K562 (cell line): ENCODE measurements at regions not wholly inside any gene's neighbourhood (a gene's known extent, or its start where the extent isn't known, plus 50 kb on each side); places are given as distances from the start of the nearest gene placed in this dataset.

Source experiments
- ATAC-seq: fragments of 200-7000 bp; cut with Tn5 transposase; 3 replicates; pipeline ENCODE4 v1.9.1; 2020; ENCODE audit warnings: moderate library complexity
- BruUV-seq: library from RNA; stranded (reverse); fragments of 400-500 nt; replicated peaks from 2 replicates; lab custom pipeline; 2021; lab: Mats Ljungman, UMichigan
- CTCF ChIA-PET: fragments of 300-600 bp; formaldehyde crosslinking; extraction: SDS; loops from one replicate; lab custom pipeline; 2021; ENCODE audit warnings: low intra/inter-chr PET ratio; lab: Yijun Ruan, JAX
- POLR2A ChIA-PET: fragments of 300-600, 350-650 bp; sonication (Branson Sonifier 250); formaldehyde crosslinking; extraction: SDS; loops from one replicate; lab custom pipeline; 2021; ENCODE audit warnings: antibody characterized with exemption, inconsistent platforms; lab: Yijun Ruan, JAX
- DNase-seq, 4 experiments: peaks; one replicate each; pipeline versions ENCODE4 v3.0.0 to v3.0.0-alpha.2; 2011 to 2018; ENCODE audit warnings: low spot score in 3 of 4, mixed read lengths in 3 of 4; ENCODE audit errors: extremely low read depth in 1 of 4
- FAIRE-seq: peaks from 2 replicates; lab custom pipeline; 2011; peaks lifted over from hg19 to GRCh38; lab: Jason Lieb, UNC
- H2AFZ ChIP-seq: 2 replicates; pipeline ENCODE4 v1.6.0; 2011; ENCODE audit warnings: low read depth, low read length, control low read depth, inconsistent platforms
- H3K27ac ChIP-seq: fragments of 200-600 bp; 3 replicates; pipeline ENCODE4 v1.8.0; 2011; ENCODE audit warnings: low read depth, mild to moderate bottlenecking, control low read depth, inconsistent platforms, low read length, moderate library complexity, mixed read lengths; ENCODE audit errors: extremely low read depth
- H3K27me3 ChIP-seq, 2 experiments: fragments of 300-600 bp in 1 of 2; 2 replicates in 1 of 2; 3 replicates in 1 of 2; pipeline versions ENCODE4 v1.6.0 to v1.8.0; 2011; ENCODE audit warnings: inconsistent platforms in 2 of 2, low read length in 2 of 2, mild to moderate bottlenecking in 1 of 2, mixed read lengths in 1 of 2, moderate library complexity in 1 of 2; ENCODE audit not compliant: control insufficient read depth in 2 of 2, insufficient read depth in 2 of 2
- H3K36me3 ChIP-seq: fragments of 300-600 bp; 3 replicates; pipeline ENCODE4 v1.8.0; 2011; ENCODE audit warnings: mild to moderate bottlenecking, low read length, inconsistent platforms; ENCODE audit not compliant: control insufficient read depth, insufficient read depth
- H3K4me1 ChIP-seq, 2 experiments: fragments of 200-600 bp in 1 of 2; replicated peaks in 1 of 2; 2 replicates in 1 of 2; 3 replicates in 1 of 2; pipeline versions ENCODE4 v1.5.1 to v1.8.0; 2011; ENCODE audit warnings: inconsistent platforms in 2 of 2, low read length in 2 of 2, mild to moderate bottlenecking in 1 of 2, mixed read lengths in 1 of 2, moderate library complexity in 1 of 2; ENCODE audit not compliant: control insufficient read depth in 2 of 2, insufficient read depth in 2 of 2
- H3K4me2 ChIP-seq: 2 replicates; pipeline ENCODE4 v1.6.1; 2011; ENCODE audit warnings: low read length, control low read depth, inconsistent platforms, mixed read lengths; ENCODE audit not compliant: insufficient read depth
- H3K4me3 ChIP-seq: fragments of 200-600 bp; sonication (generic), shearing (Covaris generic); 2 replicates; pipeline ENCODE4 v1.5.1; 2016; ENCODE audit warnings: control low read depth, inconsistent platforms
- H3K79me2 ChIP-seq: fragments of 200-600 bp; 3 replicates; pipeline ENCODE4 v1.8.0; 2011; ENCODE audit warnings: low read length, inconsistent platforms; ENCODE audit not compliant: control insufficient read depth, insufficient read depth
- H3K9ac ChIP-seq, 2 experiments: 2 replicates each; pipeline versions ENCODE4 v1.6.0 to v1.6.1; 2011; ENCODE audit warnings: low read depth in 2 of 2, low read length in 2 of 2, control low read depth in 1 of 2, inconsistent platforms in 1 of 2, mild to moderate bottlenecking in 1 of 2, mixed read lengths in 1 of 2; ENCODE audit not compliant: insufficient read depth in 1 of 2
- H3K9me1 ChIP-seq: one replicate; pipeline ENCODE4 v1.6.0; 2011; ENCODE audit warnings: inconsistent platforms, mild to moderate bottlenecking, low read length, moderate library complexity; ENCODE audit not compliant: control insufficient read depth, insufficient read depth
- H3K9me3 ChIP-seq: replicated peaks from 2 replicates; pipeline ENCODE4 v1.5.1; 2011; ENCODE audit warnings: low read depth, low read length, inconsistent platforms; ENCODE audit not compliant: control insufficient read depth, insufficient read depth
- H4K20me1 ChIP-seq: replicated peaks from 2 replicates; pipeline ENCODE4 v1.6.1; 2011; ENCODE audit warnings: low read length, inconsistent platforms, mixed read lengths; ENCODE audit not compliant: control insufficient read depth, insufficient read depth
- BRCA1 ChIP-seq, 2 experiments: fragments of 450-650 bp in 1 of 2; sonication (generic) in 1 of 2; formaldehyde crosslinking in 1 of 2; IDR thresholded peaks; 2 replicates each; pipeline versions ENCODE4 v1.5.0 to v1.6.1; 2017 to 2020; ENCODE audit warnings: mild to moderate bottlenecking in 1 of 2, missing genetic modification reagents in 1 of 2
- JUND ChIP-seq, 2 experiments: IDR thresholded peaks; 2 replicates in 1 of 2; 3 replicates in 1 of 2; pipeline ENCODE4 v1.6.1; 2011; ENCODE audit warnings: borderline replicate concordance in 2 of 2, low read depth in 2 of 2, low read length in 2 of 2, improper control_type of control experiment in 1 of 2, missing biosample characterization in 1 of 2, missing genetic modification characterization in 1 of 2, missing genetic modification reagents in 1 of 2
- NCOA4 ChIP-seq: fragments of 450-650 bp; IDR thresholded peaks from 2 replicates; pipeline ENCODE4 v1.6.1; 2018; ENCODE audit warnings: mild to moderate bottlenecking; ENCODE audit not compliant: partially characterized antibody
- NR2C2 ChIP-seq, 2 experiments: fragments of 200-800 bp in 1 of 2; sonication (Bioruptor generic) in 1 of 2; sonication (generic) in 1 of 2; formaldehyde crosslinking in 1 of 2; IDR thresholded peaks; 2 replicates each; pipeline versions ENCODE4 v1.6.1 to v1.8.0; 2016 to 2022; ENCODE audit warnings: mild to moderate bottlenecking in 1 of 2, missing compliant biosample characterization in 1 of 2, missing genetic modification characterization in 1 of 2, missing genetic modification reagents in 1 of 2
- POLR2H ChIP-seq: IDR thresholded peaks from 2 replicates; pipeline ENCODE4 v1.6.1; 2016; ENCODE audit warnings: missing genetic modification characterization, low read depth, mild to moderate bottlenecking, control low read depth, missing compliant biosample characterization, moderate library complexity
- PYGO2 ChIP-seq: fragments of 450-650 bp; IDR thresholded peaks from 2 replicates; pipeline ENCODE4 v1.6.1; 2016; ENCODE audit warnings: mild to moderate bottlenecking, missing genetic modification characterization, moderate library complexity, missing compliant biosample characterization
- TAF7 ChIP-seq: fragments of 450-650 bp; IDR thresholded peaks from 2 replicates; pipeline ENCODE4 v1.6.1; 2016; ENCODE audit warnings: missing genetic modification characterization, missing compliant biosample characterization
- TBP ChIP-seq: optimal IDR thresholded peaks from 2 replicates; pipeline ENCODE3; 2011; ENCODE audit warnings: low read depth, low read length, improper control_type of control experiment
- TEAD1 ChIP-seq, 2 experiments: fragments of 450-650 bp in 1 of 2; sonication (generic) in 1 of 2; formaldehyde crosslinking; IDR thresholded peaks; 2 replicates each; pipeline versions ENCODE4 v1.4.0 to v1.8.0; 2020 to 2022; ENCODE audit warnings: mild to moderate bottlenecking in 2 of 2, missing genetic modification reagents in 1 of 2
- ZNF444 ChIP-seq: fragments of 250-450 bp; sonication (Bioruptor Pico); IDR thresholded peaks from 2 replicates; pipeline ENCODE4 v1.4.0; 2020; ENCODE audit warnings: mild to moderate bottlenecking, moderate library complexity
- ZNF584 ChIP-seq: fragments of 200-800 bp; sonication (Bioruptor generic); IDR thresholded peaks from 2 replicates; pipeline ENCODE4 v1.6.1; 2016; ENCODE audit warnings: low read depth, mild to moderate bottlenecking, missing genetic modification characterization, missing compliant biosample characterization
- ZNF778 ChIP-seq: fragments of 450-650 bp; formaldehyde crosslinking; IDR thresholded peaks from 2 replicates; pipeline ENCODE4 v1.4.0; 2020; ENCODE audit warnings: mild to moderate bottlenecking, moderate library complexity
- WGBS: fragments of 100-300 bp; shearing (Covaris generic); methylation state at CpG from one replicate; pipeline ENCODE4 v1.1.6; 2016; ENCODE audit warnings: low coverage, mixed read lengths; ENCODE audit not compliant: insufficient coverage; ENCODE audit errors: missing lambda C conversion rate; 5-methylcytosine and 5-hydroxymethylcytosine counted together
- in situ Hi-C: fragments of 300-500 bp; cut with MboI; formaldehyde crosslinking; loops from 4 replicates; pipeline ENCODE4 v1.15.0; 2018; ENCODE audit warnings: inconsistent platforms, mixed read lengths
- intact Hi-C: fragments of 100-400 bp; cut with micrococcal nuclease; formaldehyde crosslinking; loops from 2 replicates; pipeline ENCODE4 v1.14.2; 2022

GRCh38 chr5:175286981-175287380, 157.0 kb downstream of the DRD1 start:
- no peak overlapping the region for H3K4me2 ChIP-seq
- H3K36me3 ChIP-seq = no peaks in the 10 kb centered on the region
- H3K79me2 ChIP-seq = no peaks in the 10 kb centered on the region
- H3K27me3 ChIP-seq = peaks cover 0 to 4% of the 10 kb centered on the region in 2 experiments; a peak in 2 of 5 replicates
- CTCF ChIA-PET = no interaction called here
- H2AFZ ChIP-seq = no peak overlapping the region
- no peaks in the 10 kb centered on the region for H4K20me1 ChIP-seq
- H3K9me1 ChIP-seq = no peaks in the 10 kb centered on the region
- H3K4me1 ChIP-seq = no peaks in the 10 kb centered on the region
- no peaks in the 10 kb centered on the region for H3K9me3 ChIP-seq
- POLR2A ChIA-PET = no interaction called here
- no peak overlapping the region for H3K27ac ChIP-seq
- no peak overlapping the region for H3K4me3 ChIP-seq
- BruUV-seq = no TSS peak
- in situ Hi-C loops (no loop called here), intact Hi-C loops (no loop called here)
- WGBS = 0% methylated on average over 7 of the region's 8 CpGs
- FAIRE-seq (no peak), DNase-seq (no peak), ATAC-seq (no peak)
- TF ChIP-seq TBP (no peak), PYGO2 (no peak), NCOA4 (no peak), TEAD1 (CRISPR knock-in tag; IDR thresholded peaks at IDR 0.05) (no peak), BRCA1 (IDR thresholded peaks at IDR 0.05) (no peak), BRCA1 (CRISPR knock-in tag; IDR thresholded peaks at IDR 0.05) (no peak), ZNF584 (CRISPR knock-in tag) (no peak), JUND (IDR thresholded peaks at IDR 0.05; ENCODE audit: borderline replicate concordance, low read depth, low read length) (no peak), JUND (tag; IDR thresholded peaks at IDR 0.05; ENCODE audit: borderline replicate concordance, low read depth, low read length) (no peak), ZNF778 (CRISPR knock-in tag) (no peak), TAF7 (tag) (no peak), ZNF444 (no peak), NR2C2 (CRISPR knock-in tag; IDR thresholded peaks at IDR 0.05) (no peak), NR2C2 (tag; IDR thresholded peaks at IDR 0.05) (no peak), POLR2H (tag) (no peak)
- H3K9ac ChIP-seq = no peak overlapping the region
